HepG2 (cell line): ENCODE measurements at regions not wholly inside any gene's neighbourhood (a gene's known extent, or its start where the extent isn't known, plus 50 kb on each side); places are given as distances from the start of the nearest gene placed in this dataset.

Experiments
- ATAC-seq: fragments of 200-7000 bp; cut with Tn5 transposase; 3 replicates; pipeline ENCODE4 v1.9.1; 2020; ENCODE audit warnings: mild to moderate bottlenecking, moderate library complexity
- BruUV-seq: library from RNA; stranded (reverse); fragments of 400-500 nt; replicated peaks from 2 replicates; lab custom pipeline; 2021; lab: Mats Ljungman, UMichigan
- CTCF ChIA-PET: fragments of 300-600 bp; formaldehyde crosslinking; extraction: SDS; loops from one replicate; lab custom pipeline; 2021; ENCODE audit warnings: low total read pairs, inconsistent platforms, low intra/inter-chr PET ratio; lab: Yijun Ruan, JAX
- POLR2A ChIA-PET: fragments of 350-600 bp; sonication (Branson Sonifier 250); formaldehyde crosslinking; loops from one replicate; lab custom pipeline; 2020; ENCODE audit warnings: antibody characterized with exemption, inconsistent platforms; lab: Yijun Ruan, JAX
- DNase-seq: peaks from one replicate; pipeline ENCODE4 v3.0.0-alpha.2; 2015; ENCODE audit warnings: low spot score
- FAIRE-seq: peaks from 3 replicates; lab custom pipeline; 2011; peaks lifted over from hg19 to GRCh38; lab: Jason Lieb, UNC
- H2AFZ ChIP-seq: one replicate; pipeline ENCODE4 v1.6.1; 2011; ENCODE audit warnings: low read length, inconsistent platforms
- H3K27ac ChIP-seq: fragments of 300-600 bp; 3 replicates; pipeline ENCODE4 v1.8.0; 2011; ENCODE audit warnings: mixed run types, mild to moderate bottlenecking, mixed read lengths, low read length, inconsistent platforms; ENCODE audit not compliant: insufficient read depth; ENCODE audit errors: extremely low read length
- H3K27me3 ChIP-seq, 2 experiments: fragments of 200-600 bp in 1 of 2; 2 replicates in 1 of 2; 3 replicates in 1 of 2; pipeline versions ENCODE4 v1.6.0 to v1.8.0; 2011; ENCODE audit warnings: low read length in 2 of 2, mild to moderate bottlenecking in 2 of 2, moderate library complexity in 2 of 2, inconsistent platforms in 1 of 2; ENCODE audit not compliant: insufficient read depth in 2 of 2, control insufficient read depth in 1 of 2
- H3K36me3 ChIP-seq, 2 experiments: fragments of 200-600 bp in 1 of 2; replicated peaks in 1 of 2; 2 replicates in 1 of 2; 3 replicates in 1 of 2; pipeline versions ENCODE4 v1.5.1 to v1.8.0; 2011; ENCODE audit warnings: low read length in 2 of 2, inconsistent platforms in 1 of 2; ENCODE audit not compliant: insufficient read depth in 2 of 2, control insufficient read depth in 1 of 2
- H3K4me1 ChIP-seq: 2 replicates; pipeline ENCODE4 v1.5.1; 2012; ENCODE audit warnings: low read length, inconsistent platforms; ENCODE audit not compliant: insufficient read depth
- H3K4me2 ChIP-seq: 2 replicates; pipeline ENCODE4 v1.6.0; 2011; ENCODE audit warnings: low read depth, low read length, inconsistent platforms
- H3K4me3 ChIP-seq, 3 experiments: fragments of 200-600 bp in 1 of 3; sonication (generic), shearing (Covaris generic) in 1 of 3; replicated peaks in 1 of 3; 2 replicates each; pipeline ENCODE4 v1.5.1; 2011 to 2016; ENCODE audit warnings: low read length in 3 of 3, inconsistent platforms in 2 of 3, low read depth in 2 of 3, mild to moderate bottlenecking in 2 of 3, control low read depth in 1 of 3, mixed read lengths in 1 of 3; ENCODE audit not compliant: insufficient read depth in 1 of 3
- H3K79me2 ChIP-seq: one replicate; pipeline ENCODE4 v1.6.1; 2011; ENCODE audit warnings: low read length, inconsistent platforms; ENCODE audit not compliant: insufficient read depth
- H3K9ac ChIP-seq: 2 replicates; pipeline ENCODE4 v1.6.0; 2011; ENCODE audit warnings: mild to moderate bottlenecking, low read depth, low read length, inconsistent platforms; ENCODE audit not compliant: insufficient read depth
- H3K9me3 ChIP-seq: 2 replicates; pipeline ENCODE4 v1.5.1; 2012; ENCODE audit warnings: mild to moderate bottlenecking, low read length
- H4K20me1 ChIP-seq: 2 replicates; pipeline ENCODE4 v1.6.0; 2011; ENCODE audit warnings: inconsistent platforms, mild to moderate bottlenecking, low read length, moderate library complexity; ENCODE audit not compliant: insufficient read depth
- ASH2L ChIP-seq: fragments of 300-600, 200-600 bp; sonication (generic); IDR thresholded peaks from 2 replicates; pipeline ENCODE4 v1.7.0; 2017; ENCODE audit warnings: low read depth, mild to moderate bottlenecking, moderate library complexity, mixed read lengths, low read length; ENCODE audit not compliant: insufficient read length
- BRCA1 ChIP-seq: sonication (generic); formaldehyde crosslinking; IDR thresholded peaks from 2 replicates; pipeline ENCODE4 v1.4.0; 2020; ENCODE audit warnings: missing genetic modification reagents
- JDP2 ChIP-seq: sonication (generic); formaldehyde crosslinking; IDR thresholded peaks from 2 replicates; pipeline ENCODE4 v1.8.1; 2022; ENCODE audit warnings: missing genetic modification reagents, borderline replicate concordance
- MAFK ChIP-seq, 2 experiments: IDR thresholded peaks in 1 of 2; conservative IDR thresholded peaks in 1 of 2; 2 replicates each; pipeline ENCODE4 v1.6.1; 2011; ENCODE audit warnings: improper control_type of control experiment in 2 of 2, low read length in 2 of 2
- MEIS2 ChIP-seq: sonication (generic); formaldehyde crosslinking; IDR thresholded peaks from 2 replicates; pipeline ENCODE4 v1.9.0; 2021; ENCODE audit warnings: mild to moderate bottlenecking, missing genetic modification reagents
- NKX3-1 ChIP-seq: sonication (generic); formaldehyde crosslinking; IDR thresholded peaks from 2 replicates; pipeline ENCODE4 v1.5.0; 2020; ENCODE audit warnings: missing genetic modification reagents
- PRMT3 ChIP-seq: sonication (generic); formaldehyde crosslinking; IDR thresholded peaks from 2 replicates; pipeline ENCODE4 v1.8.1; 2022; ENCODE audit warnings: low read depth, mild to moderate bottlenecking, moderate library complexity, missing genetic modification reagents, borderline replicate concordance
- RORA ChIP-seq: sonication (generic); formaldehyde crosslinking; IDR thresholded peaks from 2 replicates; pipeline ENCODE4 v1.5.0; 2020; ENCODE audit warnings: mild to moderate bottlenecking, missing genetic modification reagents, moderate library complexity
- SRSF9 ChIP-seq: fragments of 200-400 bp; formaldehyde crosslinking; IDR thresholded peaks from 2 replicates; pipeline ENCODE4 v1.6.1; 2018; ENCODE audit warnings: borderline replicate concordance, mild to moderate bottlenecking, low read depth, low read length; ENCODE audit not compliant: insufficient read depth, poor library complexity, severe bottlenecking
- TCF7L2 ChIP-seq: IDR thresholded peaks from 2 replicates; pipeline ENCODE4 v1.6.1; 2011; ENCODE audit warnings: mild to moderate bottlenecking, low read depth, low read length, moderate library complexity
- WIZ ChIP-seq: sonication (generic); formaldehyde crosslinking; IDR thresholded peaks from 2 replicates; pipeline ENCODE4 v1.5.1; 2020; ENCODE audit warnings: mild to moderate bottlenecking, missing genetic modification reagents
- ZNF317 ChIP-seq: sonication (generic); formaldehyde crosslinking; IDR thresholded peaks from 2 replicates; pipeline ENCODE4 v1.5.0; 2020; ENCODE audit warnings: mild to moderate bottlenecking, missing genetic modification reagents
- ZNF350 ChIP-seq: sonication (generic); formaldehyde crosslinking; IDR thresholded peaks from 2 replicates; pipeline ENCODE4 v1.4.0; 2020; ENCODE audit warnings: mild to moderate bottlenecking, low read depth, missing genetic modification reagents, borderline replicate concordance
- ZNF75D ChIP-seq: sonication (generic); formaldehyde crosslinking; IDR thresholded peaks from 2 replicates; pipeline ENCODE4 v1.8.1; 2023; ENCODE audit warnings: missing genetic modification reagents, mild to moderate bottlenecking, borderline replicate concordance
- ZSCAN31 ChIP-seq: sonication (generic); formaldehyde crosslinking; IDR thresholded peaks from 2 replicates; pipeline ENCODE4 v1.5.0; 2020; ENCODE audit warnings: low read depth, mild to moderate bottlenecking, missing genetic modification reagents
- WGBS: methylation state at CpG from one replicate; pipeline ENCODE4 v1.1.6; 2017; ENCODE audit warnings: low lambda C conversion rate; 5-methylcytosine and 5-hydroxymethylcytosine counted together
- in situ Hi-C: cut with HindIII; loops from 2 replicates; pipeline ENCODE4 v1.10.0; 2017; ENCODE audit warnings: low pct_unique_long_range_greater_than_20kb; ENCODE audit not compliant: extremely low pct_ligation_motif_present
- intact Hi-C: fragments of 100-400 bp; cut with micrococcal nuclease; formaldehyde crosslinking; loops from one replicate; pipeline ENCODE4 v1.10.0; 2022; ENCODE audit not compliant: unreplicated experiment
- TF ChIP-seq, protein P1 (sequence below): sonication (generic); formaldehyde crosslinking; IDR thresholded peaks from 2 replicates; pipeline ENCODE4 v1.5.0; 2020; ENCODE audit warnings: mild to moderate bottlenecking, missing genetic modification reagents, moderate library complexity
- TF ChIP-seq, protein P2 (sequence below): sonication (generic); formaldehyde crosslinking; IDR thresholded peaks from 2 replicates; pipeline ENCODE4 v1.5.0; 2020; ENCODE audit warnings: mild to moderate bottlenecking, missing genetic modification reagents
- TF ChIP-seq, protein P3 (sequence below): sonication (generic); formaldehyde crosslinking; IDR thresholded peaks from 2 replicates; pipeline ENCODE4 v1.5.1; 2020; ENCODE audit warnings: missing genetic modification reagents, mild to moderate bottlenecking, borderline replicate concordance

DNA sequence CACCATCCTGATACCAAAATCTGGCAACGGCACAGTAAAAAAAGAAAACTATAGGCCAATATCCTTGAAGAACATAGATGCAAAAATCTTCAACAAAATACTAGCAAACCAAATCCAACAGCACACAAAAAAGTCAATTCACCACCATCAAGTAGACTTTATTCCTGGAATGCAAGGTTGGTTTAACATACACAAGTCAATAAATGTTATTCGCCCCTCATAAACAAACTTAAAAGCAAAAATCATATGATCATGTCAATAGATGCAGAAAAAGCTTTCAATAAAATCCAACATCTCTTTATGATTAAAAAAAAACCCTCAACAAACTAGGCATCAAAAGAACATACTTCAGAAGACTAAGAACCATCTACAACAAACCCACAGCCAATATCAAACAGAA, 252.9 kb downstream of the UACA start (continued):
- TF ChIP-seq, protein P1, sequence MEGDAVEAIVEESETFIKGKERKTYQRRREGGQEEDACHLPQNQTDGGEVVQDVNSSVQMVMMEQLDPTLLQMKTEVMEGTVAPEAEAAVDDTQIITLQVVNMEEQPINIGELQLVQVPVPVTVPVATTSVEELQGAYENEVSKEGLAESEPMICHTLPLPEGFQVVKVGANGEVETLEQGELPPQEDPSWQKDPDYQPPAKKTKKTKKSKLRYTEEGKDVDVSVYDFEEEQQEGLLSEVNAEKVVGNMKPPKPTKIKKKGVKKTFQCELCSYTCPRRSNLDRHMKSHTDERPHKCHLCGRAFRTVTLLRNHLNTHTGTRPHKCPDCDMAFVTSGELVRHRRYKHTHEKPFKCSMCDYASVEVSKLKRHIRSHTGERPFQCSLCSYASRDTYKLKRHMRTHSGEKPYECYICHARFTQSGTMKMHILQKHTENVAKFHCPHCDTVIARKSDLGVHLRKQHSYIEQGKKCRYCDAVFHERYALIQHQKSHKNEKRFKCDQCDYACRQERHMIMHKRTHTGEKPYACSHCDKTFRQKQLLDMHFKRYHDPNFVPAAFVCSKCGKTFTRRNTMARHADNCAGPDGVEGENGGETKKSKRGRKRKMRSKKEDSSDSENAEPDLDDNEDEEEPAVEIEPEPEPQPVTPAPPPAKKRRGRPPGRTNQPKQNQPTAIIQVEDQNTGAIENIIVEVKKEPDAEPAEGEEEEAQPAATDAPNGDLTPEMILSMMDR, result no peak
- TF ChIP-seq, all 625 proteins: peak for 0

GRCh38 chr15:70509731-70510143, 253.6 kb downstream of the UACA start:
- H4K20me1 ChIP-seq, result no peaks in the 10 kb centered on the region
- no peak for DNase-seq
- no peak overlapping the region for H3K4me3 ChIP-seq
- no peaks in the 10 kb centered on the region; a peak in 2 of 5 replicates for H3K27me3 ChIP-seq
- no peaks in the 10 kb centered on the region for H3K36me3 ChIP-seq
- FAIRE-seq, result no peak
- no peak for ATAC-seq
- no peak overlapping the region for H2AFZ ChIP-seq
- no peak overlapping the region for H3K27ac ChIP-seq
- no peak overlapping the region for H3K4me2 ChIP-seq
- no peak overlapping the region for H3K9ac ChIP-seq
- POLR2A ChIA-PET, result no interaction called here
- BruUV-seq, result no TSS peak
- WGBS, result 40% methylated on average over 4 of the region's 4 CpGs
- no peaks in the 10 kb centered on the region for H3K79me2 ChIP-seq
- TF ChIP-seq NKX3-1 (CRISPR knock-in tag), result no peak
- TF ChIP-seq ASH2L, result no peak
- TF ChIP-seq RORA (CRISPR knock-in tag), result no peak
- TF ChIP-seq ZNF317, result no peak
- no peak for TF ChIP-seq BRCA1 (CRISPR knock-in tag)
- TF ChIP-seq TCF7L2, result no peak
- TF ChIP-seq, protein P2, sequence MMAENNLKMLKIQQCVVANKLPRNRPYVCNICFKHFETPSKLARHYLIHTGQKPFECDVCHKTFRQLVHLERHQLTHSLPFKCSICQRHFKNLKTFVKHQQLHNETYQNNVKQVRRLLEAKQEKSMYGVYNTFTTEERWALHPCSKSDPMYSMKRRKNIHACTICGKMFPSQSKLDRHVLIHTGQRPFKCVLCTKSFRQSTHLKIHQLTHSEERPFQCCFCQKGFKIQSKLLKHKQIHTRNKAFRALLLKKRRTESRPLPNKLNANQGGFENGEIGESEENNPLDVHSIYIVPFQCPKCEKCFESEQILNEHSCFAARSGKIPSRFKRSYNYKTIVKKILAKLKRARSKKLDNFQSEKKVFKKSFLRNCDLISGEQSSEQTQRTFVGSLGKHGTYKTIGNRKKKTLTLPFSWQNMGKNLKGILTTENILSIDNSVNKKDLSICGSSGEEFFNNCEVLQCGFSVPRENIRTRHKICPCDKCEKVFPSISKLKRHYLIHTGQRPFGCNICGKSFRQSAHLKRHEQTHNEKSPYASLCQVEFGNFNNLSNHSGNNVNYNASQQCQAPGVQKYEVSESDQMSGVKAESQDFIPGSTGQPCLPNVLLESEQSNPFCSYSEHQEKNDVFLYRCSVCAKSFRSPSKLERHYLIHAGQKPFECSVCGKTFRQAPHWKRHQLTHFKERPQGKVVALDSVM (CRISPR knock-in tag), result no peak
- TF ChIP-seq MEIS2 (CRISPR knock-in tag), result no peak
- no peak for TF ChIP-seq ZSCAN31 (CRISPR knock-in tag)
- no peak for TF ChIP-seq WIZ
- no peak for TF ChIP-seq ZNF75D
- TF ChIP-seq SRSF9, result no peak
- no peak for TF ChIP-seq ZNF350 (CRISPR knock-in tag)
- TF ChIP-seq PRMT3, result no peak
- TF ChIP-seq, protein P3, sequence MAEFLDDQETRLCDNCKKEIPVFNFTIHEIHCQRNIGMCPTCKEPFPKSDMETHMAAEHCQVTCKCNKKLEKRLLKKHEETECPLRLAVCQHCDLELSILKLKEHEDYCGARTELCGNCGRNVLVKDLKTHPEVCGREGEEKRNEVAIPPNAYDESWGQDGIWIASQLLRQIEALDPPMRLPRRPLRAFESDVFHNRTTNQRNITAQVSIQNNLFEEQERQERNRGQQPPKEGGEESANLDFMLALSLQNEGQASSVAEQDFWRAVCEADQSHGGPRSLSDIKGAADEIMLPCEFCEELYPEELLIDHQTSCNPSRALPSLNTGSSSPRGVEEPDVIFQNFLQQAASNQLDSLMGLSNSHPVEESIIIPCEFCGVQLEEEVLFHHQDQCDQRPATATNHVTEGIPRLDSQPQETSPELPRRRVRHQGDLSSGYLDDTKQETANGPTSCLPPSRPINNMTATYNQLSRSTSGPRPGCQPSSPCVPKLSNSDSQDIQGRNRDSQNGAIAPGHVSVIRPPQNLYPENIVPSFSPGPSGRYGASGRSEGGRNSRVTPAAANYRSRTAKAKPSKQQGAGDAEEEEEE (CRISPR knock-in tag), result no peak
- no peak for TF ChIP-seq JDP2 (CRISPR knock-in tag)
- TF ChIP-seq MAFK (conservative IDR thresholded peaks at IDR 0.05 in 1 of 2, IDR thresholded peaks at IDR 0.05 in 1 of 2; ENCODE audit: low read length in 2 of 2), result no peak
- TF ChIP-seq, all 625 proteins: peak for 0
- H3K9me3 ChIP-seq, result peaks cover 7% of the 10 kb centered on the region; the same call in 1 of the 2 replicates
- peaks cover 21% of the 10 kb centered on the region for H3K4me1 ChIP-seq
- CTCF ChIA-PET, result no interaction called here
- intact Hi-C loops, result no loop called here
- in situ Hi-C loops, result no loop called here
